Fibroblast of lung (primary cell): ENCODE measurements at regions not wholly inside any gene's neighbourhood (a gene's known extent, or its start where the extent isn't known, plus 50 kb on each side); places are given as distances from the start of the nearest gene placed in this dataset.

ENCODE experiments used
- DNase-seq, 2 donors: peaks; one replicate each; pipeline versions ENCODE4 v3.0.0 to v3.0.0-alpha.2; 2010; ENCODE audit warnings: low read depth in 2 of 2
- H2AFZ ChIP-seq: 2 replicates; pipeline ENCODE4 v1.5.1; 2012; ENCODE audit warnings: low read length, control low read depth, inconsistent platforms
- H3K27ac ChIP-seq: 2 replicates; pipeline ENCODE4 v1.5.1; 2011; ENCODE audit warnings: low read length, control low read depth; ENCODE audit not compliant: insufficient read depth
- H3K27me3 ChIP-seq: 2 replicates; pipeline ENCODE4 v1.5.1; 2011; ENCODE audit warnings: mild to moderate bottlenecking, low read length; ENCODE audit not compliant: control insufficient read depth, insufficient read depth
- H3K36me3 ChIP-seq: 2 replicates; pipeline ENCODE4 v1.5.1; 2011; ENCODE audit warnings: low read length; ENCODE audit not compliant: control insufficient read depth, insufficient read depth
- H3K4me1 ChIP-seq: 2 replicates; pipeline ENCODE4 v1.5.1; 2011; ENCODE audit warnings: low read length; ENCODE audit not compliant: control insufficient read depth, insufficient read depth; ENCODE audit errors: extremely low read depth
- H3K4me2 ChIP-seq: 2 replicates; pipeline ENCODE4 v1.5.1; 2011; ENCODE audit warnings: low read length, control low read depth; ENCODE audit not compliant: insufficient read depth; ENCODE audit errors: extremely low read depth
- H3K4me3 ChIP-seq, 4 experiments: fragments of 200-600 bp in 1 of 4; sonication (generic) in 1 of 4; replicated peaks in 1 of 4; 2 replicates each; pipeline ENCODE4 v1.5.1; 2011 to 2016; ENCODE audit warnings: low read length in 4 of 4, low read depth in 3 of 4, mild to moderate bottlenecking in 3 of 4, control low read depth in 2 of 4, inconsistent platforms in 1 of 4, mixed read lengths in 1 of 4; ENCODE audit not compliant: insufficient read depth in 1 of 4; ENCODE audit errors: control extremely low read depth in 1 of 4
- H3K79me2 ChIP-seq: 2 replicates; pipeline ENCODE4 v1.5.1; 2012; ENCODE audit warnings: mild to moderate bottlenecking, low read length, inconsistent platforms; ENCODE audit not compliant: control insufficient read depth, insufficient read depth
- H3K9ac ChIP-seq: 2 replicates; pipeline ENCODE4 v1.5.1; 2011; ENCODE audit warnings: mild to moderate bottlenecking, low read length, control low read depth; ENCODE audit not compliant: insufficient read depth
- H3K9me3 ChIP-seq: 2 replicates; pipeline ENCODE4 v1.5.1; 2012; ENCODE audit warnings: low read depth, low read length; ENCODE audit not compliant: control insufficient read depth, insufficient read depth
- H4K20me1 ChIP-seq: 2 replicates; pipeline ENCODE4 v1.5.1; 2011; ENCODE audit warnings: low read length; ENCODE audit not compliant: control insufficient read depth, insufficient read depth; ENCODE audit errors: extremely low read depth
- CTCF ChIP-seq, 2 donors: IDR thresholded peaks in 1 of 2; conservative IDR thresholded peaks in 1 of 2; 1 replicate in 1 of 2; 2 replicates in 1 of 2; pipeline ENCODE4 v1.5.1; 2011 to 2012; ENCODE audit warnings: low read length in 2 of 2, control low read depth in 1 of 2, inconsistent platforms in 1 of 2, low read depth in 1 of 2, mild to moderate bottlenecking in 1 of 2
- EZH2 ChIP-seq: IDR thresholded peaks from 2 replicates; pipeline ENCODE4 v1.5.1; 2012; ENCODE audit warnings: low read length, control low read depth, mild to moderate bottlenecking; ENCODE audit errors: missing control alignments

- no peak overlapping the region for H3K4me2 ChIP-seq
- DNase-seq, result no peak
- H3K36me3 ChIP-seq, result no peaks in the 10 kb centered on the region
- no peaks in the 10 kb centered on the region for H3K27me3 ChIP-seq
- H3K79me2 ChIP-seq, result no peaks in the 10 kb centered on the region
- H3K4me3 ChIP-seq, result no peak overlapping the region
- H3K4me1 ChIP-seq, result no peaks in the 10 kb centered on the region
- H2AFZ ChIP-seq, result no peak overlapping the region
- no peak overlapping the region for H3K9ac ChIP-seq
- H3K27ac ChIP-seq, result no peak overlapping the region
- TF ChIP-seq CTCF (conservative IDR thresholded peaks at IDR 0.05 in 1 of 2, IDR thresholded peaks at IDR 0.05 in 1 of 2; ENCODE audit: low read depth in 1 of 2, low read length in 2 of 2) (no peak), EZH2 (no peak)
- no peaks in the 10 kb centered on the region for H3K9me3 ChIP-seq
- H4K20me1 ChIP-seq, result no peaks in the 10 kb centered on the region
Measured at GRCh38 chr15:25182098-25182478, 227.3 kb downstream of the SNRPN start.

- no peak overlapping the region for H3K9ac ChIP-seq
- H3K4me2 ChIP-seq, result no peak overlapping the region
- no peak overlapping the region for H2AFZ ChIP-seq
- no peaks in the 10 kb centered on the region for H3K36me3 ChIP-seq
- no peak overlapping the region for H3K27ac ChIP-seq
- H4K20me1 ChIP-seq, result no peaks in the 10 kb centered on the region
- no peaks in the 10 kb centered on the region for H3K27me3 ChIP-seq
- H3K4me3 ChIP-seq, result no peak overlapping the region
- no peaks in the 10 kb centered on the region for H3K79me2 ChIP-seq
- H3K4me1 ChIP-seq, result no peaks in the 10 kb centered on the region
- no peak for DNase-seq
- TF ChIP-seq CTCF (conservative IDR thresholded peaks at IDR 0.05 in 1 of 2, IDR thresholded peaks at IDR 0.05 in 1 of 2; ENCODE audit: low read depth in 1 of 2, low read length in 2 of 2) (no peak), EZH2 (no peak)
- no peaks in the 10 kb centered on the region for H3K9me3 ChIP-seq
Measured at GRCh38 chr15:25182736-25183445, 228.1 kb downstream of the SNRPN start.

GRCh38 chr15:25183581-25184251, 228.9 kb downstream of the SNRPN start:
- Histone ChIP-seq H3K79me2 (no peaks in the 10 kb centered on the region), H3K9ac (no peak overlapping the region), H3K27ac (no peak overlapping the region), H3K4me2 (no peak overlapping the region), H3K9me3 (no peaks in the 10 kb centered on the region), H4K20me1 (no peaks in the 10 kb centered on the region), H3K4me1 (no peaks in the 10 kb centered on the region), H2AFZ (no peak overlapping the region), H3K27me3 (no peaks in the 10 kb centered on the region), H3K4me3 (no peak overlapping the region), H3K36me3 (no peaks in the 10 kb centered on the region)
- no peak for DNase-seq
- TF ChIP-seq CTCF (conservative IDR thresholded peaks at IDR 0.05 in 1 of 2, IDR thresholded peaks at IDR 0.05 in 1 of 2; ENCODE audit: low read depth in 1 of 2, low read length in 2 of 2) (no peak), EZH2 (no peak)
